SK-N-SH (cell line): ENCODE measurements at regions not wholly inside any gene's neighbourhood (a gene's known extent, or its start where the extent isn't known, plus 50 kb on each side); places are given as distances from the start of the nearest gene placed in this dataset.

Experiments
- CHD2 ChIP-seq: fragments of 150-350 bp; IDR thresholded peaks from 2 replicates; pipeline ENCODE4 v1.6.1; 2018; ENCODE audit warnings: low read length; ENCODE audit not compliant: partially characterized antibody
- EP300 ChIP-seq, 2 experiments: IDR thresholded peaks; 2 replicates each; pipeline versions ENCODE4 v1.4.0 to v1.6.1; 2012; ENCODE audit warnings: borderline replicate concordance in 1 of 2, low read depth in 1 of 2, low read length in 1 of 2
- FOXJ3 ChIP-seq: sonication (generic); formaldehyde crosslinking; IDR thresholded peaks from 2 replicates; pipeline ENCODE4 v1.5.1; 2020; ENCODE audit warnings: mild to moderate bottlenecking, missing genetic modification reagents
- GABPA ChIP-seq: IDR thresholded peaks from 2 replicates; pipeline ENCODE4 v1.4.0; 2012; ENCODE audit warnings: low read depth, mild to moderate bottlenecking
- GATA2 ChIP-seq: sonication (generic); formaldehyde crosslinking; IDR thresholded peaks from 2 replicates; pipeline ENCODE4 v1.5.0; 2020; ENCODE audit warnings: mild to moderate bottlenecking, missing genetic modification reagents
- POLR2AphosphoS5 ChIP-seq: IDR thresholded peaks from 2 replicates; pipeline ENCODE4 v1.6.1; 2012; ENCODE audit warnings: low read depth, low read length
- RAD21 ChIP-seq: IDR thresholded peaks from 2 replicates; pipeline ENCODE4 v1.6.1; 2012; ENCODE audit warnings: mild to moderate bottlenecking, low read length
- SIN3A ChIP-seq: IDR thresholded peaks from 2 replicates; pipeline ENCODE4 v1.6.1; 2012; ENCODE audit warnings: low read depth, mild to moderate bottlenecking, low read length, moderate library complexity, borderline replicate concordance
- TAF1 ChIP-seq: IDR thresholded peaks from 2 replicates; pipeline ENCODE4 v1.6.1; 2012; ENCODE audit warnings: low read depth, mild to moderate bottlenecking, low read length, moderate library complexity, borderline replicate concordance
- TF ChIP-seq, protein P1 (sequence below): IDR thresholded peaks from 2 replicates; pipeline ENCODE4 v1.6.1; 2012; ENCODE audit warnings: mild to moderate bottlenecking, low read depth, low read length, moderate library complexity
- TF ChIP-seq, protein P2 (sequence below): IDR thresholded peaks from 2 replicates; pipeline ENCODE4 v1.4.0; 2012; ENCODE audit warnings: low read depth
- TF ChIP-seq, protein P3 (sequence below): fragments of 200-600 bp; sonication (generic); IDR thresholded peaks from 2 replicates; pipeline ENCODE4 v1.6.1; 2017; ENCODE audit warnings: antibody characterized with exemption, mild to moderate bottlenecking, moderate library complexity
- TF ChIP-seq, protein P4 (sequence below): IDR thresholded peaks from 2 replicates; pipeline ENCODE4 v1.4.0; 2012; ENCODE audit warnings: low read depth, borderline replicate concordance

DNA sequence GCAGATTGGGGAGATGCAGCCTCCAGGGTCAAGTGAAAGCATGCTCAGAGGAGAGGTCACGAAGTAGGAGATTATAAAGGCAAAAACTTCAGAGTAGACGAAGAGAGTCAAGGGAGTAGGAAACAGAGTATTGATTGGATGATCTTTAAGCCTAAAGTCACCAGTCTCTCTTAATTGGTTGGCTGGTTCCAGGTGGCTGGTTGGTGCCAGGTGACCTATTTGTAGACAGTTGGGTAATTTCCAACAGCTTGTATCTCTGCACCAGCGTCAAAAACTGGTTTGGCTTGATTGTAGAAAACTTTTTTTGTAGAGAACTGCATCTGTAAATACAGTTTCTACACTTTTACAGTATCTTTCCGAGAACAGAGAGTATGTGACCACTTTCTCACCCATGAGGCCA lies 75.7 kb upstream of the CCDC90B start:
- TF ChIP-seq, protein P1, sequence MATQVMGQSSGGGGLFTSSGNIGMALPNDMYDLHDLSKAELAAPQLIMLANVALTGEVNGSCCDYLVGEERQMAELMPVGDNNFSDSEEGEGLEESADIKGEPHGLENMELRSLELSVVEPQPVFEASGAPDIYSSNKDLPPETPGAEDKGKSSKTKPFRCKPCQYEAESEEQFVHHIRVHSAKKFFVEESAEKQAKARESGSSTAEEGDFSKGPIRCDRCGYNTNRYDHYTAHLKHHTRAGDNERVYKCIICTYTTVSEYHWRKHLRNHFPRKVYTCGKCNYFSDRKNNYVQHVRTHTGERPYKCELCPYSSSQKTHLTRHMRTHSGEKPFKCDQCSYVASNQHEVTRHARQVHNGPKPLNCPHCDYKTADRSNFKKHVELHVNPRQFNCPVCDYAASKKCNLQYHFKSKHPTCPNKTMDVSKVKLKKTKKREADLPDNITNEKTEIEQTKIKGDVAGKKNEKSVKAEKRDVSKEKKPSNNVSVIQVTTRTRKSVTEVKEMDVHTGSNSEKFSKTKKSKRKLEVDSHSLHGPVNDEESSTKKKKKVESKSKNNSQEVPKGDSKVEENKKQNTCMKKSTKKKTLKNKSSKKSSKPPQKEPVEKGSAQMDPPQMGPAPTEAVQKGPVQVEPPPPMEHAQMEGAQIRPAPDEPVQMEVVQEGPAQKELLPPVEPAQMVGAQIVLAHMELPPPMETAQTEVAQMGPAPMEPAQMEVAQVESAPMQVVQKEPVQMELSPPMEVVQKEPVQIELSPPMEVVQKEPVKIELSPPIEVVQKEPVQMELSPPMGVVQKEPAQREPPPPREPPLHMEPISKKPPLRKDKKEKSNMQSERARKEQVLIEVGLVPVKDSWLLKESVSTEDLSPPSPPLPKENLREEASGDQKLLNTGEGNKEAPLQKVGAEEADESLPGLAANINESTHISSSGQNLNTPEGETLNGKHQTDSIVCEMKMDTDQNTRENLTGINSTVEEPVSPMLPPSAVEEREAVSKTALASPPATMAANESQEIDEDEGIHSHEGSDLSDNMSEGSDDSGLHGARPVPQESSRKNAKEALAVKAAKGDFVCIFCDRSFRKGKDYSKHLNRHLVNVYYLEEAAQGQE, result no peak
- TF ChIP-seq, protein P2, sequence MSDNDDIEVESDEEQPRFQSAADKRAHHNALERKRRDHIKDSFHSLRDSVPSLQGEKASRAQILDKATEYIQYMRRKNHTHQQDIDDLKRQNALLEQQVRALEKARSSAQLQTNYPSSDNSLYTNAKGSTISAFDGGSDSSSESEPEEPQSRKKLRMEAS, result no peak
- TF ChIP-seq, protein P3, sequence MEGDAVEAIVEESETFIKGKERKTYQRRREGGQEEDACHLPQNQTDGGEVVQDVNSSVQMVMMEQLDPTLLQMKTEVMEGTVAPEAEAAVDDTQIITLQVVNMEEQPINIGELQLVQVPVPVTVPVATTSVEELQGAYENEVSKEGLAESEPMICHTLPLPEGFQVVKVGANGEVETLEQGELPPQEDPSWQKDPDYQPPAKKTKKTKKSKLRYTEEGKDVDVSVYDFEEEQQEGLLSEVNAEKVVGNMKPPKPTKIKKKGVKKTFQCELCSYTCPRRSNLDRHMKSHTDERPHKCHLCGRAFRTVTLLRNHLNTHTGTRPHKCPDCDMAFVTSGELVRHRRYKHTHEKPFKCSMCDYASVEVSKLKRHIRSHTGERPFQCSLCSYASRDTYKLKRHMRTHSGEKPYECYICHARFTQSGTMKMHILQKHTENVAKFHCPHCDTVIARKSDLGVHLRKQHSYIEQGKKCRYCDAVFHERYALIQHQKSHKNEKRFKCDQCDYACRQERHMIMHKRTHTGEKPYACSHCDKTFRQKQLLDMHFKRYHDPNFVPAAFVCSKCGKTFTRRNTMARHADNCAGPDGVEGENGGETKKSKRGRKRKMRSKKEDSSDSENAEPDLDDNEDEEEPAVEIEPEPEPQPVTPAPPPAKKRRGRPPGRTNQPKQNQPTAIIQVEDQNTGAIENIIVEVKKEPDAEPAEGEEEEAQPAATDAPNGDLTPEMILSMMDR, result no peak
- TF ChIP-seq TAF1, result no peak
- TF ChIP-seq EP300 (IDR thresholded peaks at IDR 0.05; ENCODE audit: borderline replicate concordance in 1 of 2, low read depth in 1 of 2, low read length in 1 of 2), result no peak
- TF ChIP-seq, protein P4, sequence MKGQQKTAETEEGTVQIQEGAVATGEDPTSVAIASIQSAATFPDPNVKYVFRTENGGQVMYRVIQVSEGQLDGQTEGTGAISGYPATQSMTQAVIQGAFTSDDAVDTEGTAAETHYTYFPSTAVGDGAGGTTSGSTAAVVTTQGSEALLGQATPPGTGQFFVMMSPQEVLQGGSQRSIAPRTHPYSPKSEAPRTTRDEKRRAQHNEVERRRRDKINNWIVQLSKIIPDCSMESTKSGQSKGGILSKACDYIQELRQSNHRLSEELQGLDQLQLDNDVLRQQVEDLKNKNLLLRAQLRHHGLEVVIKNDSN, result no peak
- TF ChIP-seq SIN3A, result no peak
- TF ChIP-seq POLR2AphosphoS5, result no peak
- no peak for TF ChIP-seq FOXJ3 (CRISPR knock-in tag)
- no peak for TF ChIP-seq GATA2
- TF ChIP-seq GABPA, result no peak
- no peak for TF ChIP-seq CHD2
- no peak for TF ChIP-seq RAD21
